Adrenal gland (tissue), 5 donors: ENCODE measurements at regions not wholly inside any gene's neighbourhood (a gene's known extent, or its start where the extent isn't known, plus 50 kb on each side); places are given as distances from the start of the nearest gene placed in this dataset.

Experiments
- POLR2A ChIP-seq, 2 donors: fragments of 450-650 bp; IDR thresholded peaks; one replicate each; pipeline ENCODE4 v1.6.1; 2017; ENCODE audit warnings: antibody characterized with exemption in 2 of 2, mild to moderate bottlenecking in 2 of 2, moderate library complexity in 1 of 2
- TF ChIP-seq, protein P1 (sequence below), 6 experiments: fragments of 450-650 bp in 4 of 6; fragments of 200-600 bp in 2 of 6; sonication (generic) in 1 of 6; IDR thresholded peaks; 1 replicate in 5 of 6; 2 replicates in 1 of 6; pipeline versions ENCODE4 v1.5.1 to v1.8.0; 2016 to 2021; ENCODE audit warnings: antibody characterized with exemption in 6 of 6, mild to moderate bottlenecking in 2 of 6, moderate library complexity in 1 of 6
- donor health status: DM: no; HTN: no; CAD: no.

DNA sequence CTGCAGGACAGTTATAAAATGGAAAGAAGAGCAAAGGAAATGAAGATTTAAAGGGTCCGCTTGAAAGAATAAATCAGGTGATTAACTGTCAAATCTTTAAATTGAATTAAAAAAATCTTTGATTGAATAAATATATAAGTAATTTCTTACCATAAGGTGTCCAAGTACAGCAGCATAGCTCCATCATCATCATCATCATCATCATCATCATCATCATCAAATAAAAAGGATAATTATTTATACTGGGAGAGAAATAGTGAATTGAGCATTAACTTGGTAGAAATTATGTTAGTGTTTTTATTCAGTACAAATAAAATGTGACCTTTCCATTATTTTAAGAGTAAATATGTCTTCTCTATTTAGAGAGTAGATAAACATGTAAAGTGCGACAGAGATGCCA, 745.6 kb upstream of the MARCKS start:
- TF ChIP-seq, protein P1, sequence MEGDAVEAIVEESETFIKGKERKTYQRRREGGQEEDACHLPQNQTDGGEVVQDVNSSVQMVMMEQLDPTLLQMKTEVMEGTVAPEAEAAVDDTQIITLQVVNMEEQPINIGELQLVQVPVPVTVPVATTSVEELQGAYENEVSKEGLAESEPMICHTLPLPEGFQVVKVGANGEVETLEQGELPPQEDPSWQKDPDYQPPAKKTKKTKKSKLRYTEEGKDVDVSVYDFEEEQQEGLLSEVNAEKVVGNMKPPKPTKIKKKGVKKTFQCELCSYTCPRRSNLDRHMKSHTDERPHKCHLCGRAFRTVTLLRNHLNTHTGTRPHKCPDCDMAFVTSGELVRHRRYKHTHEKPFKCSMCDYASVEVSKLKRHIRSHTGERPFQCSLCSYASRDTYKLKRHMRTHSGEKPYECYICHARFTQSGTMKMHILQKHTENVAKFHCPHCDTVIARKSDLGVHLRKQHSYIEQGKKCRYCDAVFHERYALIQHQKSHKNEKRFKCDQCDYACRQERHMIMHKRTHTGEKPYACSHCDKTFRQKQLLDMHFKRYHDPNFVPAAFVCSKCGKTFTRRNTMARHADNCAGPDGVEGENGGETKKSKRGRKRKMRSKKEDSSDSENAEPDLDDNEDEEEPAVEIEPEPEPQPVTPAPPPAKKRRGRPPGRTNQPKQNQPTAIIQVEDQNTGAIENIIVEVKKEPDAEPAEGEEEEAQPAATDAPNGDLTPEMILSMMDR (IDR thresholded peaks at IDR 0.05): no peak
- TF ChIP-seq POLR2A (IDR thresholded peaks at IDR 0.05): no peak
